Cardiac fibroblast (primary cell): ENCODE measurements at regions not wholly inside any gene's neighbourhood (a gene's known extent, or its start where the extent isn't known, plus 50 kb on each side); places are given as distances from the start of the nearest gene placed in this dataset.

Experiments
- DNase-seq, 2 donors: peaks; one replicate each; pipeline versions ENCODE4 v3.0.0 to v3.0.0-alpha.2; 2010; ENCODE audit warnings: low read depth in 2 of 2
- H3K4me3 ChIP-seq, 2 donors: replicated peaks in 1 of 2; 1 replicate in 1 of 2; 2 replicates in 1 of 2; pipeline ENCODE4 v1.5.1; 2011; ENCODE audit warnings: low read depth in 2 of 2, low read length in 2 of 2, mild to moderate bottlenecking in 2 of 2, moderate library complexity in 1 of 2
- TF ChIP-seq, protein P1 (sequence below): IDR thresholded peaks from one replicate; pipeline ENCODE4 v1.5.1; 2011; ENCODE audit warnings: low read depth, mild to moderate bottlenecking, low read length, inconsistent platforms

GRCh38 chr3:16740515-16740914 lies 135.3 kb upstream of the DAZL start:
- H3K4me3 ChIP-seq, result no peak overlapping the region
- DNase-seq, result peak in 1 of 2 donors; percentile 39
- TF ChIP-seq, protein P1, sequence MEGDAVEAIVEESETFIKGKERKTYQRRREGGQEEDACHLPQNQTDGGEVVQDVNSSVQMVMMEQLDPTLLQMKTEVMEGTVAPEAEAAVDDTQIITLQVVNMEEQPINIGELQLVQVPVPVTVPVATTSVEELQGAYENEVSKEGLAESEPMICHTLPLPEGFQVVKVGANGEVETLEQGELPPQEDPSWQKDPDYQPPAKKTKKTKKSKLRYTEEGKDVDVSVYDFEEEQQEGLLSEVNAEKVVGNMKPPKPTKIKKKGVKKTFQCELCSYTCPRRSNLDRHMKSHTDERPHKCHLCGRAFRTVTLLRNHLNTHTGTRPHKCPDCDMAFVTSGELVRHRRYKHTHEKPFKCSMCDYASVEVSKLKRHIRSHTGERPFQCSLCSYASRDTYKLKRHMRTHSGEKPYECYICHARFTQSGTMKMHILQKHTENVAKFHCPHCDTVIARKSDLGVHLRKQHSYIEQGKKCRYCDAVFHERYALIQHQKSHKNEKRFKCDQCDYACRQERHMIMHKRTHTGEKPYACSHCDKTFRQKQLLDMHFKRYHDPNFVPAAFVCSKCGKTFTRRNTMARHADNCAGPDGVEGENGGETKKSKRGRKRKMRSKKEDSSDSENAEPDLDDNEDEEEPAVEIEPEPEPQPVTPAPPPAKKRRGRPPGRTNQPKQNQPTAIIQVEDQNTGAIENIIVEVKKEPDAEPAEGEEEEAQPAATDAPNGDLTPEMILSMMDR, result no peak

- H3K4me3 ChIP-seq, result no peak overlapping the region
- peak; percentile 83 to 94 for DNase-seq
- TF ChIP-seq, protein P1, result no peak
These were observed 136.0 kb upstream of the DAZL start for GRCh38 chr3:16741103-16741758.

GRCh38 chr3:16741890-16742289 lies 136.7 kb upstream of the DAZL start:
- TF ChIP-seq, protein P1, result no peak
- DNase-seq, result peak; percentile 35 to 78
- no peak overlapping the region for H3K4me3 ChIP-seq

GRCh38 chr3:16743276-16743675 lies 138.1 kb upstream of the DAZL start:
- DNase-seq, result peak in 1 of 2 donors; percentile 26
- no peak overlapping the region for H3K4me3 ChIP-seq
- TF ChIP-seq, protein P1, result no peak

GRCh38 chr3:16759227-16759903 lies 125.4 kb upstream of the PLCL2 start:
- TF ChIP-seq, protein P1, result no peak
- H3K4me3 ChIP-seq, result no peak overlapping the region
- no peak for DNase-seq

GRCh38 chr3:16761571-16761970 lies 123.2 kb upstream of the PLCL2 start:
- peak in 1 of 2 donors; percentile 55 for DNase-seq
- TF ChIP-seq, protein P1, result no peak
- no peak overlapping the region for H3K4me3 ChIP-seq
